K562 (cell line): ENCODE measurements at regions not wholly inside any gene's neighbourhood (a gene's known extent, or its start where the extent isn't known, plus 50 kb on each side); places are given as distances from the start of the nearest gene placed in this dataset.

ENCODE experiments used
- ATAC-seq: fragments of 200-7000 bp; cut with Tn5 transposase; 3 replicates; pipeline ENCODE4 v1.9.1; 2020; ENCODE audit warnings: moderate library complexity
- BruUV-seq: library from RNA; stranded (reverse); fragments of 400-500 nt; replicated peaks from 2 replicates; lab custom pipeline; 2021; lab: Mats Ljungman, UMichigan
- CTCF ChIA-PET: fragments of 300-600 bp; formaldehyde crosslinking; extraction: SDS; loops from one replicate; lab custom pipeline; 2021; ENCODE audit warnings: low intra/inter-chr PET ratio; lab: Yijun Ruan, JAX
- POLR2A ChIA-PET: fragments of 300-600, 350-650 bp; sonication (Branson Sonifier 250); formaldehyde crosslinking; extraction: SDS; loops from one replicate; lab custom pipeline; 2021; ENCODE audit warnings: antibody characterized with exemption, inconsistent platforms; lab: Yijun Ruan, JAX
- DNase-seq, 4 experiments: peaks; one replicate each; pipeline versions ENCODE4 v3.0.0 to v3.0.0-alpha.2; 2011 to 2018; ENCODE audit warnings: low spot score in 3 of 4, mixed read lengths in 3 of 4; ENCODE audit errors: extremely low read depth in 1 of 4
- FAIRE-seq: peaks from 2 replicates; lab custom pipeline; 2011; peaks lifted over from hg19 to GRCh38; lab: Jason Lieb, UNC
- H2AFZ ChIP-seq: 2 replicates; pipeline ENCODE4 v1.6.0; 2011; ENCODE audit warnings: low read depth, low read length, control low read depth, inconsistent platforms
- H3K27ac ChIP-seq: fragments of 200-600 bp; 3 replicates; pipeline ENCODE4 v1.8.0; 2011; ENCODE audit warnings: low read depth, mild to moderate bottlenecking, control low read depth, inconsistent platforms, low read length, moderate library complexity, mixed read lengths; ENCODE audit errors: extremely low read depth
- H3K27me3 ChIP-seq, 2 experiments: fragments of 300-600 bp in 1 of 2; 2 replicates in 1 of 2; 3 replicates in 1 of 2; pipeline versions ENCODE4 v1.6.0 to v1.8.0; 2011; ENCODE audit warnings: inconsistent platforms in 2 of 2, low read length in 2 of 2, mild to moderate bottlenecking in 1 of 2, mixed read lengths in 1 of 2, moderate library complexity in 1 of 2; ENCODE audit not compliant: control insufficient read depth in 2 of 2, insufficient read depth in 2 of 2
- H3K36me3 ChIP-seq: fragments of 300-600 bp; 3 replicates; pipeline ENCODE4 v1.8.0; 2011; ENCODE audit warnings: mild to moderate bottlenecking, low read length, inconsistent platforms; ENCODE audit not compliant: control insufficient read depth, insufficient read depth
- H3K4me1 ChIP-seq, 2 experiments: fragments of 200-600 bp in 1 of 2; replicated peaks in 1 of 2; 2 replicates in 1 of 2; 3 replicates in 1 of 2; pipeline versions ENCODE4 v1.5.1 to v1.8.0; 2011; ENCODE audit warnings: inconsistent platforms in 2 of 2, low read length in 2 of 2, mild to moderate bottlenecking in 1 of 2, mixed read lengths in 1 of 2, moderate library complexity in 1 of 2; ENCODE audit not compliant: control insufficient read depth in 2 of 2, insufficient read depth in 2 of 2
- H3K4me2 ChIP-seq: 2 replicates; pipeline ENCODE4 v1.6.1; 2011; ENCODE audit warnings: low read length, control low read depth, inconsistent platforms, mixed read lengths; ENCODE audit not compliant: insufficient read depth
- H3K4me3 ChIP-seq: fragments of 200-600 bp; sonication (generic), shearing (Covaris generic); 2 replicates; pipeline ENCODE4 v1.5.1; 2016; ENCODE audit warnings: control low read depth, inconsistent platforms
- H3K79me2 ChIP-seq: fragments of 200-600 bp; 3 replicates; pipeline ENCODE4 v1.8.0; 2011; ENCODE audit warnings: low read length, inconsistent platforms; ENCODE audit not compliant: control insufficient read depth, insufficient read depth
- H3K9ac ChIP-seq, 2 experiments: 2 replicates each; pipeline versions ENCODE4 v1.6.0 to v1.6.1; 2011; ENCODE audit warnings: low read depth in 2 of 2, low read length in 2 of 2, control low read depth in 1 of 2, inconsistent platforms in 1 of 2, mild to moderate bottlenecking in 1 of 2, mixed read lengths in 1 of 2; ENCODE audit not compliant: insufficient read depth in 1 of 2
- H3K9me1 ChIP-seq: one replicate; pipeline ENCODE4 v1.6.0; 2011; ENCODE audit warnings: inconsistent platforms, mild to moderate bottlenecking, low read length, moderate library complexity; ENCODE audit not compliant: control insufficient read depth, insufficient read depth
- H3K9me3 ChIP-seq: replicated peaks from 2 replicates; pipeline ENCODE4 v1.5.1; 2011; ENCODE audit warnings: low read depth, low read length, inconsistent platforms; ENCODE audit not compliant: control insufficient read depth, insufficient read depth
- H4K20me1 ChIP-seq: replicated peaks from 2 replicates; pipeline ENCODE4 v1.6.1; 2011; ENCODE audit warnings: low read length, inconsistent platforms, mixed read lengths; ENCODE audit not compliant: control insufficient read depth, insufficient read depth
- BCOR ChIP-seq: fragments of 450-650 bp; IDR thresholded peaks from 2 replicates; pipeline ENCODE4 v1.6.1; 2016
- CHD2 ChIP-seq: IDR thresholded peaks from 2 replicates; pipeline ENCODE4 v1.6.1; 2011; ENCODE audit warnings: low read depth, low read length
- CUX1 ChIP-seq: fragments of 200-800 bp; sonication (Bioruptor generic); IDR thresholded peaks from 2 replicates; pipeline ENCODE4 v1.6.1; 2016; ENCODE audit warnings: missing genetic modification characterization, missing compliant biosample characterization
- ETV5 ChIP-seq: sonication (generic); formaldehyde crosslinking; IDR thresholded peaks from 2 replicates; pipeline ENCODE4 v1.4.0; 2020; ENCODE audit warnings: low read depth, mild to moderate bottlenecking, missing genetic modification reagents
- EWSR1 ChIP-seq: fragments of 450-650 bp; IDR thresholded peaks from 2 replicates; pipeline ENCODE4 v1.6.1; 2018; ENCODE audit warnings: borderline replicate concordance, mild to moderate bottlenecking, low read depth, moderate library complexity; ENCODE audit not compliant: partially characterized antibody
- GMEB1 ChIP-seq: fragments of 250-450 bp; sonication (Bioruptor Pico); IDR thresholded peaks from 2 replicates; pipeline ENCODE4 v1.4.0; 2020; ENCODE audit warnings: mild to moderate bottlenecking
- MCM7 ChIP-seq, 2 experiments: fragments of 450-650 bp; IDR thresholded peaks; 2 replicates each; pipeline ENCODE4 v1.6.1; 2016 to 2018
- MED1 ChIP-seq: sonication (generic); formaldehyde crosslinking; IDR thresholded peaks from 2 replicates; pipeline ENCODE4 v1.8.1; 2023; ENCODE audit warnings: missing genetic modification reagents, borderline replicate concordance
- NFIX ChIP-seq: fragments of 250-450 bp; sonication (Bioruptor Pico); IDR thresholded peaks from 2 replicates; pipeline ENCODE4 v1.4.0; 2020; ENCODE audit warnings: low read depth, mild to moderate bottlenecking, moderate library complexity
- PHF8 ChIP-seq: fragments of 200-600 bp; sonication (generic); IDR thresholded peaks from 2 replicates; pipeline ENCODE4 v1.6.1; 2012; ENCODE audit warnings: mixed run types, mild to moderate bottlenecking, inconsistent platforms, low read length, moderate library complexity, borderline replicate concordance
- RAD21 ChIP-seq, 2 experiments: fragments of 250-450 bp in 1 of 2; fragments of 450-650 bp in 1 of 2; sonication (Bioruptor Pico) in 1 of 2; formaldehyde crosslinking in 1 of 2; IDR thresholded peaks in 1 of 2; conservative IDR thresholded peaks in 1 of 2; 2 replicates each; pipeline versions ENCODE4 v1.4.0 to v1.8.0; 2020 to 2022; ENCODE audit warnings: mild to moderate bottlenecking in 2 of 2, moderate library complexity in 1 of 2
- RBM39 ChIP-seq: fragments of 200-400 bp; formaldehyde crosslinking; optimal IDR thresholded peaks from 2 replicates; pipeline ENCODE3; 2018; ENCODE audit warnings: low read depth, low read length
- YBX1 ChIP-seq: fragments of 450-650 bp; IDR thresholded peaks from 2 replicates; pipeline ENCODE4 v1.7.1; 2016; ENCODE audit warnings: mild to moderate bottlenecking
- ZC3H11A ChIP-seq: IDR thresholded peaks from 2 replicates; pipeline ENCODE4 v1.6.1; 2012; ENCODE audit warnings: low read depth, low read length, improper control_type of control experiment
- ZNF408 ChIP-seq: fragments of 250-450 bp; sonication (Bioruptor Pico); IDR thresholded peaks from 2 replicates; pipeline ENCODE4 v1.4.0; 2020; ENCODE audit warnings: low read depth, mild to moderate bottlenecking, moderate library complexity
- in situ Hi-C: fragments of 300-500 bp; cut with MboI; formaldehyde crosslinking; loops from 4 replicates; pipeline ENCODE4 v1.15.0; 2018; ENCODE audit warnings: inconsistent platforms, mixed read lengths
- intact Hi-C: fragments of 100-400 bp; cut with micrococcal nuclease; formaldehyde crosslinking; loops from 2 replicates; pipeline ENCODE4 v1.14.2; 2022
- TF ChIP-seq, protein P1 (sequence below): fragments of 250-450 bp; sonication (Bioruptor Pico); IDR thresholded peaks from 2 replicates; pipeline ENCODE4 v1.9.0; 2021; ENCODE audit warnings: mild to moderate bottlenecking, inconsistent platforms

DNA sequence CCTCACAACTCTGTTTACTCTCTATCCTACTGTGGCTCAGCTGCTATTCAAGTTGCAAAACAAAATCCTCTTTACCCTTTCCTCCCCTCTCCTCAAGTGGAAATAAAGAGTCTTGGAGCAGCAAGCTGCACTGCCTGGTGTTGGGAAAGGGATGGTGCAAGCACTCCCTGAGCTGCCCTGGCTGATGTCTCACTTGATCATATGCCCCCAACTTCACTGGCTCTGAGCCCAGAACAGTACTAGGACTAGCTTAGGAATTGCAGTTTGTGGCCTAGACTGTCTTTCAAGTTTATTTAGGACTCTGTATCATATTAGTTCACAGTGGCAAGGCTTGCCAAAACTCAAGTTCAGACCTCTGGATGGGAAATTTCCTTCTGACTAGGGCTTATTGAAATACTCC, 1683.8 kb upstream of the SEL1L start:
- no peak overlapping the region for H3K27ac ChIP-seq
- POLR2A ChIA-PET: no interaction called here
- no TSS peak for BruUV-seq
- no peak overlapping the region for H2AFZ ChIP-seq
- ATAC-seq (no peak), DNase-seq (no peak), FAIRE-seq (no peak)
- no peaks in the 10 kb centered on the region for H4K20me1 ChIP-seq
- in situ Hi-C loops (no loop called here), intact Hi-C loops (no loop called here)
- no peaks in the 10 kb centered on the region for H3K27me3 ChIP-seq
- no peaks in the 10 kb centered on the region for H3K4me1 ChIP-seq
- CTCF ChIA-PET: no interaction called here
- no peaks in the 10 kb centered on the region for H3K9me3 ChIP-seq
- H3K9me1 ChIP-seq: no peaks in the 10 kb centered on the region
- no peak overlapping the region for H3K4me2 ChIP-seq
- no peak overlapping the region for H3K9ac ChIP-seq
- H3K36me3 ChIP-seq: no peaks in the 10 kb centered on the region
- no peaks in the 10 kb centered on the region for H3K79me2 ChIP-seq
- H3K4me3 ChIP-seq: no peak overlapping the region
- no peak for TF ChIP-seq PHF8
- no peak for TF ChIP-seq EWSR1
- TF ChIP-seq BCOR: no peak
- TF ChIP-seq NFIX (CRISPR knock-in tag): no peak
- TF ChIP-seq RBM39: no peak
- no peak for TF ChIP-seq ZC3H11A
- no peak for TF ChIP-seq GMEB1 (CRISPR knock-in tag)
- no peak for TF ChIP-seq CUX1
- no peak for TF ChIP-seq ETV5
- no peak for TF ChIP-seq MED1 (CRISPR knock-in tag)
- no peak for TF ChIP-seq RAD21 (CRISPR knock-in tag; conservative IDR thresholded peaks at IDR 0.05 in 1 of 2, IDR thresholded peaks at IDR 0.05 in 1 of 2)
- TF ChIP-seq MCM7 (IDR thresholded peaks at IDR 0.05): no peak
- no peak for TF ChIP-seq YBX1
- TF ChIP-seq ZNF408: no peak
- no peak for TF ChIP-seq CHD2
- TF ChIP-seq, protein P1, sequence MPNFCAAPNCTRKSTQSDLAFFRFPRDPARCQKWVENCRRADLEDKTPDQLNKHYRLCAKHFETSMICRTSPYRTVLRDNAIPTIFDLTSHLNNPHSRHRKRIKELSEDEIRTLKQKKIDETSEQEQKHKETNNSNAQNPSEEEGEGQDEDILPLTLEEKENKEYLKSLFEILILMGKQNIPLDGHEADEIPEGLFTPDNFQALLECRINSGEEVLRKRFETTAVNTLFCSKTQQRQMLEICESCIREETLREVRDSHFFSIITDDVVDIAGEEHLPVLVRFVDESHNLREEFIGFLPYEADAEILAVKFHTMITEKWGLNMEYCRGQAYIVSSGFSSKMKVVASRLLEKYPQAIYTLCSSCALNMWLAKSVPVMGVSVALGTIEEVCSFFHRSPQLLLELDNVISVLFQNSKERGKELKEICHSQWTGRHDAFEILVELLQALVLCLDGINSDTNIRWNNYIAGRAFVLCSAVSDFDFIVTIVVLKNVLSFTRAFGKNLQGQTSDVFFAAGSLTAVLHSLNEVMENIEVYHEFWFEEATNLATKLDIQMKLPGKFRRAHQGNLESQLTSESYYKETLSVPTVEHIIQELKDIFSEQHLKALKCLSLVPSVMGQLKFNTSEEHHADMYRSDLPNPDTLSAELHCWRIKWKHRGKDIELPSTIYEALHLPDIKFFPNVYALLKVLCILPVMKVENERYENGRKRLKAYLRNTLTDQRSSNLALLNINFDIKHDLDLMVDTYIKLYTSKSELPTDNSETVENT (CRISPR knock-in tag): no peak
